ENCODE measurements at regions not wholly inside any gene's neighbourhood (a gene's known extent, or its start where the extent isn't known, plus 50 kb on each side); places are given as distances from the start of the nearest gene placed in this dataset.
"Not testable (repeated sequence)": the region's sequence is repeated elsewhere in the genome, so short reads cannot be mapped to it uniquely, and the experiment has no call there.

DNA sequence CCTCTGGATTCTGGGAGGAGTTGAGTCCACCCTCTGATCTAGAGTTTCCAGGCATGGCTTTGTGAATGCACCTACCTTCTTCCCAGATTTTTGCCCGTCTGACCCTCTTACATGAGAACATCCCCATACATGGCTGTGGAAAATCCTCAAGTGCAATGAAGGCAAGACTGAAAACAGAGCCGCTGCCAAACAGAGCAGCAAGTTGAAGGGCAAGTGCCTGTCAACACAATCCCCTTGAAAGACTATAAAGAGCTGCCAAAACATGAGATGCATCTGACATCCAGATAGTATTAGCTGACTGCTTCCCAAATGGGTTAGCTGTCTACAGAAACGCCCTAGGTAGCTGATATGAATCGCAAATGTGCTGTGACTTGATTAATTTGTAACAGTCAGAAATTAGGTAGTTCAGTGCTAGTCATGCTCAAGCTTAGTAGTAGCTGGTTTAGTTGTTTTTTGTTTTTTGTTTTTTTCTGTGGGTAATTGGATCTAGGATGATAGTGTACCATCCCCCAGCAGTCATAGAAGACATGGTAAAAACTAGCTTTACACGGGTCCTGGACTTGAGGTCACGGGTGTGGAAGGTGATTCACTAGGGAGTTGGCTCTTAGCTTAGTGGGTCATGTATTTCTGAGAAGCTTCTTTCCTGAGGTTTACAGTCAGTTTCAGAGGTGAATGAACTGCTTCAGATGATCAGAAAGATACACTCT, 302.8 kb upstream of the PLGLB1 start:
- H3K4me3 ChIP-seq (ENCODE audit: low read length); H3K27me3 Mint-ChIP-seq; H3K27me3 ChIP-seq (ENCODE audit: insufficient read depth, low read length, poor library complexity, severe bottlenecking); H3K36me3 ChIP-seq (ENCODE audit: insufficient read depth, low read length); POLR2A ChIA-PET; H3K4me1 ChIP-seq (ENCODE audit: insufficient read depth, low read length); H3K36me3 Mint-ChIP-seq; CTCF ChIA-PET; H3K9me3 Mint-ChIP-seq; H3K27ac ChIP-seq (ENCODE audit: low read depth, low read length); DNase-seq; H3K9me3 ChIP-seq (ENCODE audit: low read length): not testable (repeated sequence)
- H3K27ac Mint-ChIP-seq, result peak overlapping the region in 4 of 8 donors; percentile 29 to 55 (median 45)
- H3K4me3 Mint-ChIP-seq, result peak overlapping the region in 4 of 7 donors; percentile 24 to 66 (median 48)
- peaks cover 11 to 24% (median 20%) of the 10 kb centered on the region in 3 donors for H3K4me1 Mint-ChIP-seq

DNA sequence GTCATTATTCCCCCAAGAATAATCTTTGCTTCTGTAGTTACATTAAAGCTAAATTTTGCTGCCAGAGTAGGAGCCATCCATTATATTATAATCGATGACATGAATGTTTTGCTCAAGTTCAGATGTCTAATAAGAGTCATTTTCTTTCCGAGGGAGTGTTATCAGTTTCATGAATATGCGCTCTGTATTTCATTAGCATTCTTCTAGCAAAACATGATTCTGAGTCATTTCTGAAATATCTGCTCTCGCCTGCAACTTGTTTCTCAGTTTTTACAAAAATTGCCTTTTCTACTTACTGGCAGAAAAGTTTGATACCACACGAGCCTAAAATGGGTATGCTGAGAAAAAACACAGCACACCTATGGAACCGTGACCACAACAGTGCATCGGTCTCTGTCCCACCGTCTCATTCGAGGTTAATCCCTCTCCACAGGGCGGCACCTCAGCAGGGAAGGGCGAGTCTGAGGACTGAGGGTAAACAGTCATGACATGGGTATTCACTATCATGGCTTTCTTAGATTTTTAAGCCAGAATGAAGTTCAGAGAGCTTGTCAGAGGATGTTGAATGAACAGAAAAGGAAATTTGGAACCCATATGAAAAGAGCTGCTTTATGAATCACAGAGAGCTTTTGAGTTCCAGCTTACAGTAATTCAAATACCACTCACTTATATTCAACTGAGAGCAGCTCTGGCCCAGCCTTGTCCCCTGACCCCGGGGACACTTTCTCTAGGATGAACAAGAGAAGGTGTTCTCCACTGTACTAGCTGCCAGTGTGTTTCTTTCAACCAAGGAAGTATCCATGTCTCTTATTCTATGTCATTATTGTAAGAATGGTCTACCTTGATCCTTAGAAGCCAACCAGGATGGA, 303.6 kb upstream of the PLGLB1 start:
- H3K27me3 ChIP-seq (ENCODE audit: insufficient read depth, low read length, poor library complexity, severe bottlenecking); H3K36me3 Mint-ChIP-seq; H3K9me3 ChIP-seq (ENCODE audit: low read length); H3K4me3 ChIP-seq (ENCODE audit: low read length); POLR2A ChIA-PET; H3K36me3 ChIP-seq (ENCODE audit: insufficient read depth, low read length); DNase-seq; H3K27ac ChIP-seq (ENCODE audit: low read depth, low read length); H3K4me1 ChIP-seq (ENCODE audit: insufficient read depth, low read length); H3K9me3 Mint-ChIP-seq; H3K27ac Mint-ChIP-seq; H3K27me3 Mint-ChIP-seq; CTCF ChIA-PET: not testable (repeated sequence)
- peaks cover 11 to 24% (median 23%) of the 10 kb centered on the region in 3 donors for H3K4me1 Mint-ChIP-seq
- peak overlapping the region in 2 of 7 donors; percentile 47 to 61 for H3K4me3 Mint-ChIP-seq

GRCh38 chr2:87325911-87326294, 304.3 kb upstream of the PLGLB1 start:
- H3K4me1 ChIP-seq (ENCODE audit: insufficient read depth, low read length); H3K4me3 ChIP-seq (ENCODE audit: low read length); H3K36me3 Mint-ChIP-seq; H3K27me3 Mint-ChIP-seq; H3K27ac ChIP-seq (ENCODE audit: low read depth, low read length); POLR2A ChIA-PET; H3K27me3 ChIP-seq (ENCODE audit: insufficient read depth, low read length, poor library complexity, severe bottlenecking); H3K9me3 Mint-ChIP-seq; H3K36me3 ChIP-seq (ENCODE audit: insufficient read depth, low read length); H3K27ac Mint-ChIP-seq; H3K9me3 ChIP-seq (ENCODE audit: low read length); DNase-seq; CTCF ChIA-PET: not testable (repeated sequence)
- Mint-ChIP-seq H3K4me1 (peaks cover 11 to 24% (median 24%) of the 10 kb centered on the region in 3 donors), H3K4me3 (peak overlapping the region in 1 of 7 donors; percentile 20)

DNA sequence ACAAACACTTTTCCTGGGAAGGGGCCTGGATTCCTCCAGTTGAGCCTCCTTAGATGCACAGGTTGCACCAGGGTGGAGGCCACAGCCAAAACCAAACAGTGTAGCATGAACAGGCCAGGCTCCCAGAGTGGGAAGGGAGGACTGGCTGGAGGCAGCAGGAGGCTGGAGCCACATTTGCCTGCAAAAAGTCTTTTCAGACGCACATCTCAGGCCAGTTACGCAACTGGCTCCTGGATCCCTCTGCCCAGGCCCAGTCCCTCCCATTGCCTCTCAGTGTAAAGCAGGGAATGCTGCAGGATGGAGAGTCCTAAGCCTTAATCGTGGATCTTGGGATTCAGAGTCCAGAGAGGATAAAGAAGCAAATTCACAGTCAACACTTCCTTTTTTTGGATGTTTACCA, 305.1 kb upstream of the PLGLB1 start:
- H3K36me3 Mint-ChIP-seq; H3K27ac ChIP-seq (ENCODE audit: low read depth, low read length); H3K27me3 Mint-ChIP-seq; H3K27me3 ChIP-seq (ENCODE audit: insufficient read depth, low read length, poor library complexity, severe bottlenecking); H3K4me1 ChIP-seq (ENCODE audit: insufficient read depth, low read length); H3K9me3 Mint-ChIP-seq; CTCF ChIA-PET; DNase-seq; H3K9me3 ChIP-seq (ENCODE audit: low read length); H3K27ac Mint-ChIP-seq; H3K4me3 ChIP-seq (ENCODE audit: low read length); H3K36me3 ChIP-seq (ENCODE audit: insufficient read depth, low read length); POLR2A ChIA-PET; H3K4me3 Mint-ChIP-seq: not testable (repeated sequence)
- H3K4me1 Mint-ChIP-seq, result peaks cover 11 to 24% (median 24%) of the 10 kb centered on the region in 3 donors

GRCh38 chr2:87327648-87328371, 306.2 kb upstream of the PLGLB1 start:
- CTCF ChIA-PET; H3K36me3 ChIP-seq (ENCODE audit: insufficient read depth, low read length); H3K27me3 Mint-ChIP-seq; H3K4me3 Mint-ChIP-seq; H3K27ac ChIP-seq (ENCODE audit: low read depth, low read length); H3K4me3 ChIP-seq (ENCODE audit: low read length); H3K9me3 Mint-ChIP-seq; DNase-seq; POLR2A ChIA-PET; H3K9me3 ChIP-seq (ENCODE audit: low read length); H3K27me3 ChIP-seq (ENCODE audit: insufficient read depth, low read length, poor library complexity, severe bottlenecking); H3K4me1 ChIP-seq (ENCODE audit: insufficient read depth, low read length); H3K36me3 Mint-ChIP-seq; H3K27ac Mint-ChIP-seq: not testable (repeated sequence)
- peaks cover 11 to 24% (median 24%) of the 10 kb centered on the region in 3 donors for H3K4me1 Mint-ChIP-seq

GRCh38 chr2:87329529-87329928, 307.9 kb upstream of the PLGLB1 start:
- H3K36me3 Mint-ChIP-seq; POLR2A ChIA-PET; H3K4me3 ChIP-seq (ENCODE audit: low read length); H3K9me3 Mint-ChIP-seq; DNase-seq; H3K27ac ChIP-seq (ENCODE audit: low read depth, low read length); H3K27ac Mint-ChIP-seq; CTCF ChIA-PET; H3K36me3 ChIP-seq (ENCODE audit: insufficient read depth, low read length); H3K9me3 ChIP-seq (ENCODE audit: low read length); H3K4me1 ChIP-seq (ENCODE audit: insufficient read depth, low read length); H3K4me3 Mint-ChIP-seq; H3K27me3 Mint-ChIP-seq; H3K27me3 ChIP-seq (ENCODE audit: insufficient read depth, low read length, poor library complexity, severe bottlenecking): not testable (repeated sequence)
- peaks cover 3 to 13% (median 12%) of the 10 kb centered on the region in 3 donors for H3K4me1 Mint-ChIP-seq

GRCh38 chr2:87330486-87330885, 308.8 kb upstream of the PLGLB1 start:
- H3K36me3 Mint-ChIP-seq; H3K27ac ChIP-seq (ENCODE audit: low read depth, low read length); H3K4me3 Mint-ChIP-seq; H3K27me3 Mint-ChIP-seq; H3K9me3 ChIP-seq (ENCODE audit: low read length); H3K27ac Mint-ChIP-seq; POLR2A ChIA-PET; H3K9me3 Mint-ChIP-seq; H3K4me1 ChIP-seq (ENCODE audit: insufficient read depth, low read length); H3K4me1 Mint-ChIP-seq; H3K36me3 ChIP-seq (ENCODE audit: insufficient read depth, low read length); H3K4me3 ChIP-seq (ENCODE audit: low read length); H3K27me3 ChIP-seq (ENCODE audit: insufficient read depth, low read length, poor library complexity, severe bottlenecking); CTCF ChIA-PET; DNase-seq: not testable (repeated sequence)

DNA sequence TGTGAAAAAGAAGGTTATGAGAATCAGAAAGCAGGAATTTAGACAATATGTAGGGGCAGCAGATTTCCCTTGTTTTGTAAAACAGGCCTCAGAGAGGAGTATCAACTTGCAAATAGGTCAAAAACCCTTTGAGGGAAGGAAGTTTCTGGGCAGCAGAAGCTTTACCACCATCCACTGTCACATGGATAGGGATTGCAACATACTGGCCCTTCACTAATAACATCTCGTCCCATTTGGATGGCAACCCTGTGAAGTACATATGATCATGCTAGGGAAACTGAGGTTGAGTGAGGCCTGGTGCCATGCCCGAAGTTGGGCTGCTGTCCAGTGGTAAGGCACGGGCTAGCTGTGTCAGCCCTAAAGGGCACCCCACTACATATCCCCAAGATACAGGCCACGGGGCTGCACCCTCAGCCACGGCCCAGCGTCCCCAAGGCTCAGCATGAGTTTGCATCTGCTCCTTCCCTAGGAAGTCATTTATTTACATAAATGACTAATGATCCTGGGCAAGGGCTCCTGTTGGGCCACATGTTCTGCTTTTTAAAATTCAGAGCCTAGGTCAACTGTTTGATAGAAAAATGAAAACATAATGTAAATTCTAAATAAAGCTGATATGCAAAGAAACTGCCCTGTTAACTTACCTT, 310.4 kb upstream of the PLGLB1 start:
- H3K9me3 Mint-ChIP-seq; H3K4me3 ChIP-seq (ENCODE audit: low read length); CTCF ChIA-PET; H3K36me3 ChIP-seq (ENCODE audit: insufficient read depth, low read length); H3K36me3 Mint-ChIP-seq; H3K9me3 ChIP-seq (ENCODE audit: low read length); DNase-seq; POLR2A ChIA-PET; H3K27me3 ChIP-seq (ENCODE audit: insufficient read depth, low read length, poor library complexity, severe bottlenecking); H3K4me1 Mint-ChIP-seq; H3K4me3 Mint-ChIP-seq; H3K27me3 Mint-ChIP-seq; H3K4me1 ChIP-seq (ENCODE audit: insufficient read depth, low read length); H3K27ac ChIP-seq (ENCODE audit: low read depth, low read length); H3K27ac Mint-ChIP-seq: not testable (repeated sequence)
